ENCODE measurements at regions not wholly inside any gene's neighbourhood (a gene's known extent, or its start where the extent isn't known, plus 50 kb on each side); places are given as distances from the start of the nearest gene placed in this dataset.
"Not testable (repeated sequence)": the region's sequence is repeated elsewhere in the genome, so short reads cannot be mapped to it uniquely, and the experiment has no call there.

DNA sequence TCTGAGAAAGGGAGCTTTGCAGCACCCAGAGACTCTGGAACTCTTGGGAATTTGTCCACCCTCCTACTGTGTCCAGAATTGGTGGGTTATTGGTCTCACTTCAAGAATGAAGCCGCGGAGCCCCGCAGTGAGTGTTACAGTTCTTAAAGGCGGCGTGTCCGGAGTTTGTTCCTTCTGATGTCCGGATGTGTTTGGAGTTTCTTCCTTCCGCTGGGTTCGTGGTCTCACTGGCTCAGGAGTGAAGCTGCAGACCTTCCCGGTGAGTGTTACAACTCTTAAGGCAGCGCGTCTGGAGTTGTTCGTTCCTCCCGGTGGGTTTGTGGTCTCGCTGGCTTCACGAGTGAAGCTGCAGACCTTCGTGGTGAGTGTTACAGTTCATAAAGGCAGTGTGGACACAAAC is 824.7 kb downstream of the LRRTM4 start:
- DNase-seq (ENCODE audit: unreplicated experiment); BruUV-seq (replicated peaks): not testable (repeated sequence)

DNA sequence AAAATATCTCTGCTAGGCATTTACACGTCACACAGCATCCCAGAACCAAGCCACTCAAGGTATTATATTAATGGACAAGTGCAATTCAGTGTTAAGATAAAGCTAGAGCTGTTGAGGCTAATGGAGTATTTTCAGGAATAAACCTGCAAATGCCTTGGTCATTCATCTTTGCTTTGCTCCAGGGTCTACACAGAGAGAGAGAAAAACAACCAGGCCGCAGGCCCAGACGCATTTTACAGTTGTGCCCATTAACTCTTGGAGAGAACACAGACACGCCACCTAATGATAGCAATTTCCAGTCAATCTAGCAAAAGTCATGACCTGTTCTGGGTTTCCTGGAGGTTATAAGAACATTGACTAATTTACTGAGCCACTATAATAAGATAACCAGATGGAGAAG is 829.3 kb downstream of the LRRTM4 start:
- intact Hi-C loops (cut with micrococcal nuclease): no loop called here
- DNase-seq (ENCODE audit: unreplicated experiment): no peak
- H3K9me3 Mint-ChIP-seq (ENCODE audit: unreplicated experiment): no peaks in the 10 kb centered on the region
- no peaks in the 10 kb centered on the region for H3K4me1 Mint-ChIP-seq (ENCODE audit: insufficient read depth, unreplicated experiment)
- no peak overlapping the region for H3K27ac Mint-ChIP-seq (ENCODE audit: low read depth, unreplicated experiment)
- peaks cover 20% of the 10 kb centered on the region for H3K27me3 Mint-ChIP-seq (ENCODE audit: insufficient read depth, unreplicated experiment)
- TF ChIP-seq, protein P1, sequence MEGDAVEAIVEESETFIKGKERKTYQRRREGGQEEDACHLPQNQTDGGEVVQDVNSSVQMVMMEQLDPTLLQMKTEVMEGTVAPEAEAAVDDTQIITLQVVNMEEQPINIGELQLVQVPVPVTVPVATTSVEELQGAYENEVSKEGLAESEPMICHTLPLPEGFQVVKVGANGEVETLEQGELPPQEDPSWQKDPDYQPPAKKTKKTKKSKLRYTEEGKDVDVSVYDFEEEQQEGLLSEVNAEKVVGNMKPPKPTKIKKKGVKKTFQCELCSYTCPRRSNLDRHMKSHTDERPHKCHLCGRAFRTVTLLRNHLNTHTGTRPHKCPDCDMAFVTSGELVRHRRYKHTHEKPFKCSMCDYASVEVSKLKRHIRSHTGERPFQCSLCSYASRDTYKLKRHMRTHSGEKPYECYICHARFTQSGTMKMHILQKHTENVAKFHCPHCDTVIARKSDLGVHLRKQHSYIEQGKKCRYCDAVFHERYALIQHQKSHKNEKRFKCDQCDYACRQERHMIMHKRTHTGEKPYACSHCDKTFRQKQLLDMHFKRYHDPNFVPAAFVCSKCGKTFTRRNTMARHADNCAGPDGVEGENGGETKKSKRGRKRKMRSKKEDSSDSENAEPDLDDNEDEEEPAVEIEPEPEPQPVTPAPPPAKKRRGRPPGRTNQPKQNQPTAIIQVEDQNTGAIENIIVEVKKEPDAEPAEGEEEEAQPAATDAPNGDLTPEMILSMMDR (IDR thresholded peaks at IDR 0.05; ENCODE audit: unreplicated experiment): no peak
- no peaks in the 10 kb centered on the region for H3K36me3 Mint-ChIP-seq (ENCODE audit: insufficient read depth, unreplicated experiment)
- ChIA-PET CTCF (no interaction called here), POLR2A (no interaction called here)
- no TSS peak for BruUV-seq (replicated peaks)
- no peak overlapping the region for H3K4me3 Mint-ChIP-seq (ENCODE audit: unreplicated experiment)

More for the DNA sequence above, 824.7 kb downstream of the LRRTM4 start:
- H3K27me3 Mint-ChIP-seq (ENCODE audit: insufficient read depth, unreplicated experiment); H3K27ac Mint-ChIP-seq (ENCODE audit: low read depth, unreplicated experiment); POLR2A ChIA-PET; H3K9me3 Mint-ChIP-seq (ENCODE audit: unreplicated experiment); H3K36me3 Mint-ChIP-seq (ENCODE audit: insufficient read depth, unreplicated experiment); H3K4me1 Mint-ChIP-seq (ENCODE audit: insufficient read depth, unreplicated experiment); H3K4me3 Mint-ChIP-seq (ENCODE audit: unreplicated experiment); CTCF ChIA-PET; intact Hi-C loops (cut with micrococcal nuclease): not testable (repeated sequence)

DNA sequence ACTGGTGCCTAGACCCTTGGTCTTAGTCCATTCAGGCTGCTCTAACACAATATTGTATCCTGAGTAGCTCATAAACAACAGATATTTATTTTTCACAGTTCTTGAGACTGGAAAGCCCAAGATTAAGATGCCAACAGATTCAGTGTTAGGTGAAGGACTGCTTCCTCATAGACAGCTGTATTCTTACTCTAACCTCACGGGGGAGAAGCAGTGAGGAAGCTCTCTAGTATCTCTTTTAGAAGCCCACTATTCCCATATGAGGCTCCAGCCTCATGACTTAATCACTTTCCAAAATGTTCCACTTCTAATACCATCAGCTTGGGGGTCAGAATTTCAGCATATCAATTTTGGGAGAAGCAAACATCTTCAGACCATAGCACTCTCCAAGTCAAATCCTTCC is 833.4 kb downstream of the LRRTM4 start:
- intact Hi-C loops (cut with micrococcal nuclease): no loop called here
- POLR2A ChIA-PET: no interaction called here
- H3K4me3 Mint-ChIP-seq (ENCODE audit: unreplicated experiment): no peak overlapping the region
- TF ChIP-seq, protein P1 (IDR thresholded peaks at IDR 0.05; ENCODE audit: unreplicated experiment): no peak
- no peaks in the 10 kb centered on the region for H3K36me3 Mint-ChIP-seq (ENCODE audit: insufficient read depth, unreplicated experiment)
- no peaks in the 10 kb centered on the region for H3K4me1 Mint-ChIP-seq (ENCODE audit: insufficient read depth, unreplicated experiment)
- no peak for DNase-seq (ENCODE audit: unreplicated experiment)
- CTCF ChIA-PET: no interaction called here
- no peak overlapping the region for H3K27ac Mint-ChIP-seq (ENCODE audit: low read depth, unreplicated experiment)
- BruUV-seq (replicated peaks): no TSS peak
- H3K9me3 Mint-ChIP-seq (ENCODE audit: unreplicated experiment): no peaks in the 10 kb centered on the region
- H3K27me3 Mint-ChIP-seq (ENCODE audit: insufficient read depth, unreplicated experiment): peaks cover 61% of the 10 kb centered on the region

DNA sequence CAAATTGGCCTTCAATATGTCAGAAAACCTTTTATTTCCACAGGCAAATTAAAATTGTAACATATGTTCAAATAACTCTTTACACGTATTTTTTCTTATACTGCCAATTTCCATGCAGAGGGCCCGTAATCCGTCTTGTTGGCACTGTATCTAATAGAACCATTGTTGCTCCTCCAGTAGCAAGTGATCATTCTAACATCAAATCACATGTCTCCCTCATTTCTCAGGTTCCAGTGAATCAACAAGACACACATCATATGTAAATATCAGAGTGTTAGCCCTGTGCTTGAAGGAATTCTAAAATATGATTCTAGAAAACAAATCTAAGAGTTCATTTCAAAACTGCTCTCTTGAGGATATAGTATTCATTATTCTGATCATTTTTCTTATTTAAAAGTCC is 834.3 kb downstream of the LRRTM4 start:
- CTCF ChIA-PET: interaction anchor here (0.6 kb wide), 1 partner anchor 69 kb away, joined by 3 read pairs; no protein-coding TSS in a partner anchor
- peaks cover 70% of the 10 kb centered on the region for H3K27me3 Mint-ChIP-seq (ENCODE audit: insufficient read depth, unreplicated experiment)
- POLR2A ChIA-PET: no interaction called here

DNA sequence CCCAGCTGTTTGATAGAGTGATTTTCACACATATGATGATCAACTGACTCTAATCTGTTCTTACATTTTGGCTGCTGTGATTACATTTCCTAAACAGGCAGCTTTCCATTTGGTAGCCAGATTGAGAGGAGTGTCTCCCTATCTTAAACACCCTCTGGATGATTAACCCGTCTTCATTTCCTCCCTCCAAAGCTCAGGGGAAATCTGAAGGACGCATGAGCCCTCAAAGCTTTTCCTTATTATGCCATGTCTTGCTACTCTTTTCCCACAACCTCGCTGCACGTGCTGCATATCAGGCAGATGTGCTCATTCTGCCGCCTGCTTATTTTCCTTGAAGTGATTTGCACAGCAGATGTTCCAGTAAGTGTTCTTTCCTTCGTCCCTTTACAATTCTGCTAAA is 837.4 kb downstream of the LRRTM4 start:
- CTCF ChIA-PET: no interaction called here

More for the DNA sequence above, 834.3 kb downstream of the LRRTM4 start:
- no peak for DNase-seq (ENCODE audit: unreplicated experiment)
- no TSS peak for BruUV-seq (replicated peaks)
- TF ChIP-seq, protein P1 (IDR thresholded peaks at IDR 0.05; ENCODE audit: unreplicated experiment): no peak
- intact Hi-C loops (cut with micrococcal nuclease): no loop called here
- H3K36me3 Mint-ChIP-seq (ENCODE audit: insufficient read depth, unreplicated experiment): no peaks in the 10 kb centered on the region
- no peak overlapping the region for H3K4me3 Mint-ChIP-seq (ENCODE audit: unreplicated experiment)
- no peaks in the 10 kb centered on the region for H3K9me3 Mint-ChIP-seq (ENCODE audit: unreplicated experiment)
- no peak overlapping the region for H3K27ac Mint-ChIP-seq (ENCODE audit: low read depth, unreplicated experiment)
- H3K4me1 Mint-ChIP-seq (ENCODE audit: insufficient read depth, unreplicated experiment): no peaks in the 10 kb centered on the region

More for the DNA sequence above, 837.4 kb downstream of the LRRTM4 start:
- no peak for DNase-seq (ENCODE audit: unreplicated experiment)
- Mint-ChIP-seq H3K36me3 (ENCODE audit: insufficient read depth, unreplicated experiment) (no peaks in the 10 kb centered on the region), H3K4me3 (ENCODE audit: unreplicated experiment) (no peak overlapping the region), H3K27me3 (ENCODE audit: insufficient read depth, unreplicated experiment) (peaks cover 69% of the 10 kb centered on the region), H3K9me3 (ENCODE audit: unreplicated experiment) (no peaks in the 10 kb centered on the region), H3K27ac (ENCODE audit: low read depth, unreplicated experiment) (no peak overlapping the region), H3K4me1 (ENCODE audit: insufficient read depth, unreplicated experiment) (no peaks in the 10 kb centered on the region)
- no TSS peak for BruUV-seq (replicated peaks)
- TF ChIP-seq, protein P1 (IDR thresholded peaks at IDR 0.05; ENCODE audit: unreplicated experiment): no peak
- POLR2A ChIA-PET: no interaction called here
- intact Hi-C loops (cut with micrococcal nuclease): no loop called here

Data from MCF 10A (cell line).